Vagina (tissue), 2 donors: ENCODE measurements at regions not wholly inside any gene's neighbourhood (a gene's known extent, or its start where the extent isn't known, plus 50 kb on each side); places are given as distances from the start of the nearest gene placed in this dataset.

Experiments used
- CTCF ChIP-seq, 3 experiments: fragments of 450-650 bp in 2 of 3; fragments of 200-600 bp in 1 of 3; sonication (generic) in 1 of 3; IDR thresholded peaks; one replicate each; pipeline ENCODE4 v1.5.1; 2017 to 2019; ENCODE audit warnings: antibody characterized with exemption in 3 of 3, mild to moderate bottlenecking in 2 of 3, moderate library complexity in 2 of 3
- POLR2A ChIP-seq, 2 donors: fragments of 450-650 bp; IDR thresholded peaks; one replicate each; pipeline ENCODE4 v1.6.1; 2017; ENCODE audit warnings: antibody characterized with exemption in 2 of 2, mild to moderate bottlenecking in 2 of 2, moderate library complexity in 2 of 2

- TF ChIP-seq CTCF (IDR thresholded peaks at IDR 0.05): no peak
- no peak for TF ChIP-seq POLR2A (IDR thresholded peaks at IDR 0.05)
Measured at GRCh38 chr2:7649461-7650228, 732.4 kb downstream of the RNF144A start.
